Mesenchymal stem cell (in vitro differentiated cells and primary cell): ENCODE measurements at regions not wholly inside any gene's neighbourhood (a gene's known extent, or its start where the extent isn't known, plus 50 kb on each side); places are given as distances from the start of the nearest gene placed in this dataset.

ENCODE experiments used
- DNase-seq: peaks from one replicate; pipeline ENCODE4 v3.0.0-alpha.2; 2013
- H2AFZ ChIP-seq: one replicate; pipeline ENCODE4 v1.6.1; 2013; ENCODE audit warnings: low read depth, mild to moderate bottlenecking, control low read depth, inconsistent platforms, low read length, moderate library complexity
- H2AK5ac ChIP-seq: 2 replicates; pipeline ENCODE4 v1.6.1; 2013; ENCODE audit warnings: low read length, moderate library complexity, mild to moderate bottlenecking, inconsistent platforms; ENCODE audit not compliant: severe bottlenecking
- H2BK120ac ChIP-seq: one replicate; pipeline ENCODE4 v1.6.1; 2013; ENCODE audit warnings: low read depth, mild to moderate bottlenecking, inconsistent platforms, low read length, moderate library complexity
- H2BK12ac ChIP-seq, 2 experiments: one replicate each; pipeline ENCODE4 v1.6.1; 2013; ENCODE audit warnings: inconsistent platforms in 2 of 2, low read length in 2 of 2, mild to moderate bottlenecking in 2 of 2, moderate library complexity in 2 of 2, control low read depth in 1 of 2
- H2BK15ac ChIP-seq: one replicate; pipeline ENCODE4 v1.6.1; 2013; ENCODE audit warnings: mild to moderate bottlenecking, low read depth, inconsistent platforms; ENCODE audit not compliant: poor library complexity, severe bottlenecking
- H2BK5ac ChIP-seq: 2 replicates; pipeline ENCODE4 v1.6.1; 2013; ENCODE audit warnings: low read depth, mild to moderate bottlenecking, low read length, control low read depth, inconsistent platforms; ENCODE audit not compliant: poor library complexity, severe bottlenecking
- H3K14ac ChIP-seq, 2 experiments: one replicate each; pipeline ENCODE4 v1.6.1; 2013; ENCODE audit warnings: inconsistent platforms in 2 of 2, low read length in 2 of 2, control low read depth in 1 of 2, mild to moderate bottlenecking in 1 of 2, moderate library complexity in 1 of 2
- H3K18ac ChIP-seq, 2 experiments: one replicate each; pipeline ENCODE4 v1.6.1; 2013; ENCODE audit warnings: inconsistent platforms in 2 of 2, low read length in 2 of 2, control low read depth in 1 of 2, low read depth in 1 of 2, mild to moderate bottlenecking in 1 of 2
- H3K23ac ChIP-seq, 2 experiments: one replicate each; pipeline ENCODE4 v1.6.1; 2013; ENCODE audit warnings: inconsistent platforms in 2 of 2, low read length in 2 of 2, mild to moderate bottlenecking in 2 of 2, moderate library complexity in 2 of 2, control low read depth in 1 of 2
- H3K27ac ChIP-seq: 2 replicates; pipeline ENCODE4 v1.5.1; 2013; ENCODE audit warnings: mild to moderate bottlenecking, moderate library complexity, low read length, control low read depth, inconsistent platforms; ENCODE audit not compliant: poor library complexity, severe bottlenecking
- H3K27me3 ChIP-seq, 2 experiments: 2 replicates each; pipeline versions ENCODE4 v1.6.1 to v1.7.0; 2013; ENCODE audit warnings: low read length in 2 of 2, mild to moderate bottlenecking in 2 of 2, moderate library complexity in 2 of 2, control low read depth in 1 of 2, inconsistent platforms in 1 of 2; ENCODE audit not compliant: control insufficient read depth in 1 of 2, insufficient read depth in 1 of 2
- H3K36me3 ChIP-seq, 2 experiments: 2 replicates each; pipeline versions ENCODE4 v1.6.1 to v1.7.0; 2013; ENCODE audit warnings: low read length in 2 of 2, control low read depth in 1 of 2, inconsistent platforms in 1 of 2, low read depth in 1 of 2, mild to moderate bottlenecking in 1 of 2; ENCODE audit not compliant: insufficient read depth in 2 of 2, control insufficient read depth in 1 of 2
- H3K4ac ChIP-seq, 2 experiments: one replicate each; pipeline ENCODE4 v1.6.1; 2013; ENCODE audit warnings: inconsistent platforms in 2 of 2, low read length in 2 of 2, mild to moderate bottlenecking in 2 of 2, moderate library complexity in 2 of 2, control low read depth in 1 of 2, low read depth in 1 of 2
- H3K4me1 ChIP-seq: 2 replicates; pipeline ENCODE4 v1.6.1; 2013; ENCODE audit warnings: low read depth, low read length, control low read depth; ENCODE audit not compliant: control insufficient read depth, insufficient read depth
- H3K4me2 ChIP-seq: 2 replicates; pipeline ENCODE4 v1.6.1; 2013; ENCODE audit warnings: low read length, mild to moderate bottlenecking, inconsistent platforms; ENCODE audit not compliant: poor library complexity, severe bottlenecking
- H3K4me3 ChIP-seq, 2 experiments: 2 replicates each; pipeline versions ENCODE4 v1.5.1 to v1.7.0; 2013; ENCODE audit warnings: low read length in 2 of 2, mild to moderate bottlenecking in 2 of 2, control low read depth in 1 of 2, low read depth in 1 of 2; ENCODE audit not compliant: insufficient read depth in 1 of 2
- H3K79me1 ChIP-seq: replicated peaks from 2 replicates; pipeline ENCODE4 v1.6.1; 2013; ENCODE audit warnings: mild to moderate bottlenecking, control low read depth, low read length, inconsistent platforms; ENCODE audit not compliant: poor library complexity, severe bottlenecking
- H3K9ac ChIP-seq: 2 replicates; pipeline ENCODE4 v1.7.0; 2013; ENCODE audit warnings: mild to moderate bottlenecking, low read length, moderate library complexity
- H3K9me3 ChIP-seq: 2 replicates; pipeline ENCODE4 v1.7.0; 2013; ENCODE audit warnings: mild to moderate bottlenecking, low read length; ENCODE audit not compliant: control insufficient read depth
- H4K8ac ChIP-seq: one replicate; pipeline ENCODE4 v1.6.1; 2013; ENCODE audit warnings: inconsistent platforms, mild to moderate bottlenecking, low read length, moderate library complexity
- H4K91ac ChIP-seq: one replicate; pipeline ENCODE4 v1.6.1; 2013; ENCODE audit warnings: mild to moderate bottlenecking, low read length, inconsistent platforms
- WGBS: methylation state at CpG from one replicate; pipeline ENCODE4 v1.1.7; 2013; ENCODE audit warnings: mixed read lengths; 5-methylcytosine and 5-hydroxymethylcytosine counted together

DNA sequence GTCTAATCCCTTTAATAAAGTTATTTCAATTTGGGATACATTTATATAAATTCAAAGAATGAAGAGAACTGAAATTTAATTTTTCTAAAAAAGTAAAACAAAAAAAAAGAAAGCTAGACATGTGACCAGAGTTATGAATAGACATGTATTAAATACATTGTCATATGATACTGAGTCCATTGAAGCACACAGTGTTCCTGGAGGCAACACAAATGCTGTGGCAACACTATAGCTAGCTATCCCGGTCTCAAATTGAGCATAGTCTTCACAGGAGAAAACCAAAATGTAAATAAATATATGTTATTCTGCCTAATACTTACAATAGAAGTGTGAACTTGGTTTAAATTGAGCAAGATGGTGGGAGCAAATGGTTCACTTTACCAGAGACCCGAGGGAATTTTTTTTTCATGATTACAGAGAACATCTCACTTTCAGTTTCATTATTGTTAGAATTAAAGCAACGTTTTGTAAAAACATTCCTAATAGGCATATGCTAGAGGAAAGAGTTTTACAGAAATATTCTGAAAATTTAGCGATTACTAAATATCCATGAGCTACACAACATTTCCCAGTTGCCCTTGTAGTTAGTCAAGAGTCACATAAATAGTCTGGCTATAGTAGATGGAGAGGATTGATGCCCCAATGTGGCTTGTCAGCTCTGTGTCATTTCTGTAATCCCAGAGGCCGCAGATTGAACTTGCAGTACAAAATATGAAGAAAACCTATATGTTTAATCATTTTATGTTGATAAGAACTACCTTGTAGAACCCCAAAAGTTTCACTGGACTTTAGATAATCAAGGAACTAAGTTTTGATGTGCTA is 775.7 kb upstream of the SPRY2 start:
- Histone ChIP-seq H3K4ac (no peak overlapping the region), H3K4me1 (no peaks in the 10 kb centered on the region), H2BK120ac (no peak overlapping the region), H2AFZ (no peak overlapping the region), H2BK15ac (no peak overlapping the region), H3K14ac (no peak overlapping the region), H4K91ac (no peak overlapping the region), H3K36me3 (no peaks in the 10 kb centered on the region), H2BK5ac (no peak overlapping the region), H3K27me3 (no peaks in the 10 kb centered on the region), H3K27ac (no peak overlapping the region), H3K4me2 (no peak overlapping the region), H2AK5ac (no peak overlapping the region), H3K9me3 (no peaks in the 10 kb centered on the region), H3K18ac (no peak overlapping the region), H3K23ac (no peak overlapping the region), H3K4me3 (no peak overlapping the region), H3K9ac (no peak overlapping the region), H2BK12ac (no peak overlapping the region), H3K79me1 (no peaks in the 10 kb centered on the region), H4K8ac (no peak overlapping the region)
- DNase-seq = peak; percentile 10
- WGBS = no CpG with 5 or more reads among the region's 5 CpGs

- DNase-seq = no peak
- Histone ChIP-seq H3K27me3 (no peaks in the 10 kb centered on the region), H3K18ac (no peak overlapping the region), H4K91ac (no peak overlapping the region), H2BK120ac (no peak overlapping the region), H2BK15ac (no peak overlapping the region), H3K79me1 (no peaks in the 10 kb centered on the region), H2AFZ (no peak overlapping the region), H2BK12ac (no peak overlapping the region), H3K14ac (no peak overlapping the region), H3K9ac (no peak overlapping the region), H3K4ac (no peak overlapping the region), H3K27ac (no peak overlapping the region), H3K4me1 (no peaks in the 10 kb centered on the region), H3K9me3 (no peaks in the 10 kb centered on the region), H3K36me3 (no peaks in the 10 kb centered on the region), H3K4me3 (no peak overlapping the region), H3K23ac (no peak overlapping the region), H2AK5ac (no peak overlapping the region), H4K8ac (no peak overlapping the region), H3K4me2 (no peak overlapping the region), H2BK5ac (no peak overlapping the region)
- no CpG with 5 or more reads among the region's 1 CpG for whole genome bisulfite sequencing
These were observed 768.1 kb upstream of the SPRY2 start for GRCh38 chr13:81109026-81109425.

DNA sequence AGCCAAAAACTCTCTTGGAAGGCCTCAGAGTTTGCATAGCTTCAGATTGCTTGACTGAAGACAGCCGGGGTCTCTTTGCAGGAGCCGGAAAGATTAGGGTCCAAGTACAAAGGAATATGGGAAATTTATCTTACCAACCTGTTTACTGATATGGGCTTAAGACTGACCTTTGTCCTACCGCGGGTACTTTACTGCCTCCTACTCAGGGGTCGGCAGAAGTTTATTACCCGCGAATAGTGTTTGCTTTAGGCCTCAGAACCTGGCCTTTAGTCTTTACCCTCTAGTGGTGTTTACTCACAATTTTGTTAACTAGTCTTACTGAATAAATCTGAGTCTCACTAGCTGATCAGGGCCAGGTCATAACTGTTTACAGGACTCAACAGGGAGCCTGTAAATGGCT is 765.4 kb upstream of the SPRY2 start:
- no peak overlapping the region for H3K23ac ChIP-seq
- no peak overlapping the region for H4K8ac ChIP-seq
- H3K4ac ChIP-seq = no peak overlapping the region
- no peaks in the 10 kb centered on the region for H3K79me1 ChIP-seq
- H3K9ac ChIP-seq = no peak overlapping the region
- H3K4me1 ChIP-seq = no peaks in the 10 kb centered on the region
- H3K4me3 ChIP-seq = no peak overlapping the region
- 98% methylated on average over 5 of the region's 7 CpGs for WGBS
- H3K14ac ChIP-seq = no peak overlapping the region
- H3K27ac ChIP-seq = no peak overlapping the region
- no peak overlapping the region for H3K4me2 ChIP-seq
- no peak overlapping the region for H2AFZ ChIP-seq
- no peak overlapping the region for H2AK5ac ChIP-seq
- no peak overlapping the region for H3K18ac ChIP-seq
- no peak overlapping the region for H2BK12ac ChIP-seq
- H3K36me3 ChIP-seq = no peaks in the 10 kb centered on the region
- H2BK15ac ChIP-seq = no peak overlapping the region
- H4K91ac ChIP-seq = no peak overlapping the region
- no peaks in the 10 kb centered on the region for H3K9me3 ChIP-seq
- no peak for DNase-seq
- H3K27me3 ChIP-seq = no peaks in the 10 kb centered on the region
- H2BK5ac ChIP-seq = no peak overlapping the region
- no peak overlapping the region for H2BK120ac ChIP-seq

DNA sequence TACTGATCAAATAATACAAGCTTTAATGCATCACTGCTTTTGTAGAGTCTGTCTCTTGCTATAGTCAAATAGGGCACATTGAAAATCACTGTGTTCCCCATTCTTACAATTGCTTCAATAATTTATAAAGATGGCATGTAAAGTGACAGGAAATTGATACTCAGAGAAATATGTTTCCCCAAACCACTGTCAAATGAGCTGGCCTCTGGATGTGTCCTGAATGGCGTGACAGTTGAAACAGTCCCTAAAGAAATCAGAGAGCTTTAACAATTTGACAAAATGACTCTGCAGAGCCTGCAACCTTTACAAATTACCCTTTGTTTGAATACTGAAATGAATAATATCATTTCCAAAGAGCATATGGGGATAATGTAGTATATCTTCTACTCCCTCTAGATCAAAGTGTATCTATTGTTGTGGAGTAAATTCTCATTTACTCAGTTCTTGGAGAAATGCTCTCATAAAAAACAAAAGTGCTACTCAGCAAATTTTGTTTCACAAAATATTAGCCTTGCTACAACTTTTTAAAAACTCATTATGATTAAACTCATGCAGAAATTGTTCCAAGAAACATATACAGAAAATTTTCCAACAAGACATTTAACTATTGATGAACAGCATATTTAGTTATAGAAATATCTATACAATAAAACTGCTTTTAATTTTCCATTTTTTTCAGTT is 763.2 kb upstream of the SPRY2 start:
- Histone ChIP-seq H3K18ac (no peak overlapping the region), H3K23ac (no peak overlapping the region), H3K4me2 (no peak overlapping the region), H3K9me3 (no peaks in the 10 kb centered on the region), H2AK5ac (no peak overlapping the region), H3K14ac (no peak overlapping the region), H3K4me1 (no peaks in the 10 kb centered on the region), H2BK12ac (no peak overlapping the region), H2AFZ (no peak overlapping the region), H3K4me3 (no peak overlapping the region), H3K9ac (no peak overlapping the region), H3K27ac (no peak overlapping the region), H2BK120ac (no peak overlapping the region), H2BK5ac (no peak overlapping the region), H4K91ac (no peak overlapping the region), H3K4ac (no peak overlapping the region), H3K36me3 (no peaks in the 10 kb centered on the region), H2BK15ac (no peak overlapping the region), H4K8ac (no peak overlapping the region), H3K79me1 (no peaks in the 10 kb centered on the region), H3K27me3 (no peaks in the 10 kb centered on the region)
- DNase-seq = no peak
- 100% methylated on average over 1 of the region's 1 CpG for WGBS
